ENCODE measurements at regions not wholly inside any gene's neighbourhood (a gene's known extent, or its start where the extent isn't known, plus 50 kb on each side); places are given as distances from the start of the nearest gene placed in this dataset.
"Not testable (repeated sequence)": the region's sequence is repeated elsewhere in the genome, so short reads cannot be mapped to it uniquely, and the experiment has no call there.

- DNase-seq: no peak
Measured at GRCh38 chr7:82701949-82702348, 258.4 kb upstream of the CACNA2D1 start.

GRCh38 chr7:82700741-82701140 lies 257.2 kb upstream of the CACNA2D1 start:
- no peak for DNase-seq

- DNase-seq: no peak
Measured at GRCh38 chr7:82699773-82700186, 256.2 kb upstream of the CACNA2D1 start.

- no peak for DNase-seq
Measured at GRCh38 chr7:82697897-82698296, 254.3 kb upstream of the CACNA2D1 start.

GRCh38 chr7:82696631-82697030 lies 253.1 kb upstream of the CACNA2D1 start:
- no peak for DNase-seq

- no peak for DNase-seq
Measured at GRCh38 chr7:82694022-82694421, 250.4 kb upstream of the CACNA2D1 start.

GRCh38 chr7:82690929-82691328 lies 247.4 kb upstream of the CACNA2D1 start:
- DNase-seq: no peak

GRCh38 chr7:82685214-82685613 lies 241.6 kb upstream of the CACNA2D1 start:
- no peak for DNase-seq

GRCh38 chr7:82678716-82679115 lies 235.1 kb upstream of the CACNA2D1 start:
- no peak for DNase-seq

GRCh38 chr7:82678259-82678658 lies 234.7 kb upstream of the CACNA2D1 start:
- no peak for DNase-seq

- peak in 1 of 2 experiments; percentile 30 for DNase-seq
Measured at GRCh38 chr7:82677493-82677892, 233.9 kb upstream of the CACNA2D1 start.

GRCh38 chr7:82676777-82677463 lies 233.3 kb upstream of the CACNA2D1 start:
- no peak for DNase-seq

- no peak for DNase-seq
Measured at GRCh38 chr7:82675396-82675795, 231.8 kb upstream of the CACNA2D1 start.

GRCh38 chr7:82674268-82674667 lies 230.7 kb upstream of the CACNA2D1 start:
- DNase-seq: no peak

- no peak for DNase-seq
Measured at GRCh38 chr7:82672078-82672477, 228.5 kb upstream of the CACNA2D1 start.

- DNase-seq: no peak
Measured at GRCh38 chr7:82669141-82669540, 225.6 kb upstream of the CACNA2D1 start.

GRCh38 chr7:82668676-82669075 lies 225.1 kb upstream of the CACNA2D1 start:
- DNase-seq: no peak

GRCh38 chr7:82665966-82666507 lies 222.5 kb upstream of the CACNA2D1 start:
- DNase-seq: no peak

GRCh38 chr7:82655965-82656364 lies 212.4 kb upstream of the CACNA2D1 start:
- no peak for DNase-seq

- not testable (repeated sequence) for DNase-seq
Measured at GRCh38 chr7:82650095-82650494, 206.5 kb upstream of the CACNA2D1 start.

GRCh38 chr7:82633592-82633991 lies 190.0 kb upstream of the CACNA2D1 start:
- no peak for DNase-seq

- DNase-seq: no peak
Measured at GRCh38 chr7:82631998-82632397, 188.4 kb upstream of the CACNA2D1 start.

- DNase-seq: no peak
Measured at GRCh38 chr7:82629583-82629982, 186.0 kb upstream of the CACNA2D1 start.

GRCh38 chr7:82625377-82625776 lies 181.8 kb upstream of the CACNA2D1 start:
- no peak for DNase-seq

- no peak for DNase-seq
Measured at GRCh38 chr7:82624965-82625364, 181.4 kb upstream of the CACNA2D1 start.

Measured in stimulated activated CD4-positive, alpha-beta T cell treated with anti-CD3 and anti-CD28 coated beads, Interleukin-4, amount 100 ng/mL, for 4 hours (primary cell).